Body of pancreas (tissue), 4 donors: ENCODE measurements at regions not wholly inside any gene's neighbourhood (a gene's known extent, or its start where the extent isn't known, plus 50 kb on each side); places are given as distances from the start of the nearest gene placed in this dataset.

ENCODE experiments used
- POLR2A ChIP-seq, 3 donors: fragments of 450-650 bp; IDR thresholded peaks; one replicate each; pipeline ENCODE4 v1.6.1; 2016; ENCODE audit warnings: antibody characterized with exemption in 3 of 3, mild to moderate bottlenecking in 2 of 3
- TF ChIP-seq, protein P1 (sequence below), 7 experiments: fragments of 450-650 bp in 4 of 7; fragments of 200-600 bp in 3 of 7; sonication (generic) in 3 of 7; IDR thresholded peaks; one replicate each; pipeline ENCODE4 v1.5.1; 2016 to 2019; ENCODE audit warnings: antibody characterized with exemption in 7 of 7

DNA sequence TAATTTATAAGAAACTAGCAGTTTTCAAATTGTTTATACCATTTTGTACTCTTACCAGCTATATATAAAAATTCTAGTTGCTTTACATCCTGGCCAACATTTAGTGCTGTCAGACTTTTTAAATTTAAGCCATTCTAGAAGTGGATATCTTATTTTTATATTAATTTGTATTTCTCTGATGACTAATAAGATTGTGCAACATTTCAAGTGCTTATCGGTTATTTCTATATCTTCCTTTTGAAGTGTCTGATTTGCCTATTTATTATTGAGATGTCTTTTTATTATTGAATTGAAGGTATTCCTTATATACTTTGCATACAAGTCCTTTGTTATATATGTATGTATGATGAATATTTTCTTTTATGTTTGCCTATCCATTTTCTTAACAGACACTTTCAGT, 324.0 kb downstream of the ELAVL2 start:
- TF ChIP-seq POLR2A (IDR thresholded peaks at IDR 0.05) = no peak
- TF ChIP-seq, protein P1, sequence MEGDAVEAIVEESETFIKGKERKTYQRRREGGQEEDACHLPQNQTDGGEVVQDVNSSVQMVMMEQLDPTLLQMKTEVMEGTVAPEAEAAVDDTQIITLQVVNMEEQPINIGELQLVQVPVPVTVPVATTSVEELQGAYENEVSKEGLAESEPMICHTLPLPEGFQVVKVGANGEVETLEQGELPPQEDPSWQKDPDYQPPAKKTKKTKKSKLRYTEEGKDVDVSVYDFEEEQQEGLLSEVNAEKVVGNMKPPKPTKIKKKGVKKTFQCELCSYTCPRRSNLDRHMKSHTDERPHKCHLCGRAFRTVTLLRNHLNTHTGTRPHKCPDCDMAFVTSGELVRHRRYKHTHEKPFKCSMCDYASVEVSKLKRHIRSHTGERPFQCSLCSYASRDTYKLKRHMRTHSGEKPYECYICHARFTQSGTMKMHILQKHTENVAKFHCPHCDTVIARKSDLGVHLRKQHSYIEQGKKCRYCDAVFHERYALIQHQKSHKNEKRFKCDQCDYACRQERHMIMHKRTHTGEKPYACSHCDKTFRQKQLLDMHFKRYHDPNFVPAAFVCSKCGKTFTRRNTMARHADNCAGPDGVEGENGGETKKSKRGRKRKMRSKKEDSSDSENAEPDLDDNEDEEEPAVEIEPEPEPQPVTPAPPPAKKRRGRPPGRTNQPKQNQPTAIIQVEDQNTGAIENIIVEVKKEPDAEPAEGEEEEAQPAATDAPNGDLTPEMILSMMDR (IDR thresholded peaks at IDR 0.05) = no peak
